ENCODE measurements at regions not wholly inside any gene's neighbourhood (a gene's known extent, or its start where the extent isn't known, plus 50 kb on each side); places are given as distances from the start of the nearest gene placed in this dataset.

GRCh38 chr2:43160778-43161177 is 65.6 kb downstream of the ZFP36L2 start:
- no peaks in the 10 kb centered on the region for H3K36me3 ChIP-seq
- no peaks in the 10 kb centered on the region for H3K27me3 ChIP-seq
- H3K9me3 ChIP-seq: no peaks in the 10 kb centered on the region
- H3K27ac ChIP-seq: peak overlapping the region; percentile 97
- no peak for TF ChIP-seq CTCF (IDR thresholded peaks at IDR 0.05)
- intact Hi-C loops (cut with DNase I): no loop called here
- H3K4me1 ChIP-seq: peaks cover 30% of the 10 kb centered on the region
- peak; percentile 81 for DNase-seq
- H3K4me3 ChIP-seq: no peak overlapping the region
- H3K9ac ChIP-seq (ENCODE audit: low read depth in 2 of 2, low read length in 2 of 2): peak overlapping the region; percentile 58 to 89

DNA sequence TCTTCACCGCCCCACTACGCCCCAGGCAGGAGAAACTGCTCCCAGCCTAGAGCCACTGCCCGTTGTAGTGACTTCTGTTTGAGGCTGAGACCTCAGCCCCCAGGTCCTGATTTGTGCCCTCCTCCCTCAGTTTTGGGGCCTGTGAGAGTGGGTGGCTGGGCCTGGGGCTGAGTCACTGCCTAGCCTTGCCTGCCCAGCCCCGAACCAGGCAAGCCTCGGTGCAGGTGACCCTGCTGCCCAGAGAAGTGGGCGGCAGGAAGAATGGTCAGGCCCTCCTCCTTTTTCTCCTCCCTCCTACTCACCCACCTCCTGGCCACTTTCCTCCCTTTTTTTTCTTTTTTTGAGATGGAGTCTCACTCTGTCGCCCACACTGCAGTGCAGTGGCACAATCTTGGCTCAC is 66.6 kb downstream of the ZFP36L2 start:
- Histone ChIP-seq H3K9me3 (no peaks in the 10 kb centered on the region), H3K27ac (peak overlapping the region; percentile 97), H3K36me3 (no peaks in the 10 kb centered on the region), H3K27me3 (no peaks in the 10 kb centered on the region), H3K9ac (ENCODE audit: low read depth in 2 of 2, low read length in 2 of 2) (peak overlapping the region; percentile 51 to 89), H3K4me1 (peaks cover 33% of the 10 kb centered on the region), H3K4me3 (no peak overlapping the region)
- TF ChIP-seq CTCF (IDR thresholded peaks at IDR 0.05): no peak
- DNase-seq: no peak
- intact Hi-C loops (cut with DNase I): no loop called here

DNA sequence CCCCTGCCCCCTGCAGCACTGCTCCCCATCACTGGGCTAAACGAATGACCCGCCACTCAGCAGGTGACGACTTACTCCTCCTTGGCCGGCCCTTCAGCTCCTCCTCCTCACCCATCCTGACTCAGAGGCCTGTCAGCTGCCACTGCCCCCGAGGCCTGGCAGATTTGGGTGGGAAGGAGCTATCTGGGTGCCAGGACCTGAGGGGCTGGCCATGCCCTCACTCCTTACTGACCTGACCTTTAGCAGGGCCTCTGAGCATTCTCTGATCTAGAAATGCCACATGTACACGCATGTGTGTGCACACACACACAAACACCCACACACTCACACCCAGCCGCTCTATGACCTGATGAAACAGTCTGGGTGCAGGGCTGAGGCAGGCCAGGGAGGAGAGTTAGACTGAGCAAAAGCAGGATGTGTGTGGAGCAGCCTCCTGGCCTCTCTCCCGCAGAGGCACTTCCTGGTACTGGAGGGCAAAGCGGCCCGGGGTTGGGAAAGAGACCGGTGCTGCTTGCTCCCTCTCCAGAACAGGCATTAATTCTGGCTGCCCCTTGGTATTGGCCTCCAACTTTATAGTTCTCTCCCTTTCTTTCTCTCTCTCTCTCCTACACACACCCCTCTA is 68.0 kb downstream of the ZFP36L2 start:
- Histone ChIP-seq H3K9ac (ENCODE audit: low read depth in 2 of 2, low read length in 2 of 2) (peak overlapping the region; percentile 12 to 89), H3K4me1 (peaks cover 33% of the 10 kb centered on the region), H3K4me3 (no peak overlapping the region), H3K36me3 (no peaks in the 10 kb centered on the region), H3K9me3 (no peaks in the 10 kb centered on the region), H3K27ac (peak overlapping the region; percentile 97), H3K27me3 (no peaks in the 10 kb centered on the region)
- intact Hi-C loops (cut with DNase I): no loop called here
- DNase-seq: peak; percentile 83
- no peak for TF ChIP-seq CTCF (IDR thresholded peaks at IDR 0.05)

DNA sequence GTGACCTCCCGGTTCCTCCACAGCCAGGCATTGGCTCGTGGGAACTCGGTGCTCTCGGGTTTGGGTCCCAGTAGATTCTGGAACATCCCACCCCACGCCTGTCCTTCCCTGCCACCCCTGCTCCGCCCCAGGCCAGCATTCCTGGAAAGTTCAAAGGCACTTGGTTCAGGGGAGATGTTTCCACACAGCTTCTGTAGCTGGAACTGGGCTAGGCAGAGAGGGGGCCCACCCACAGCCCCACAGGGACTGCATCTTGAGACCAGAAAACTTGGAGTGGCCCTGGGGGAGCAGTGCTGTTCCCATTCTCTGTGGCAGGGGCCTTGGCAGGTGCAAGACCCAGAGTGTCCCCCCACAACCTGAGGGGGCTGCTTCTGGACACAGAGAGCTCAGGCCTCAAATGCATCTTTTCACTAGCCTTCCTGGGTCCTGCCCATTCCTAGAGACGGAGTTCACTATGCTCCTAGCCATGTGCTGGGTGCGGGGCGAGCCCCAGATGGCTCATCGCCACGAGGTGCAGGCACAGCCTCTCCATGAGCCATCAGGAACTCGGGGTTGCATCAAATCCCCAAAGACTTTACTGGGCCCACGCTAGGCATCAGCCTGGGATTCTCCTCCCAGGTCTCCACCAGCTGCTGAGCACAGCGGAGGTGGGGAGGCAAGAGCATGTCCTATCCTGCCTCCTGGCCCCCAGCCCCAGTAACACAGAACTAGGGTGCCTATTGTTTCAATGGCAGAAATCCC is 68.7 kb downstream of the ZFP36L2 start:
- Histone ChIP-seq H3K36me3 (no peaks in the 10 kb centered on the region), H3K27ac (peak overlapping the region; percentile 97), H3K9ac (ENCODE audit: low read depth in 2 of 2, low read length in 2 of 2) (peak overlapping the region; percentile 40 to 89), H3K4me3 (no peak overlapping the region), H3K9me3 (no peaks in the 10 kb centered on the region), H3K27me3 (no peaks in the 10 kb centered on the region), H3K4me1 (peaks cover 33% of the 10 kb centered on the region)
- intact Hi-C loops (cut with DNase I): no loop called here
- no peak for TF ChIP-seq CTCF (IDR thresholded peaks at IDR 0.05)
- DNase-seq: no peak

- peaks cover 33% of the 10 kb centered on the region for H3K4me1 ChIP-seq
- H3K27ac ChIP-seq: no peak overlapping the region
- H3K27me3 ChIP-seq: no peaks in the 10 kb centered on the region
- H3K36me3 ChIP-seq: no peaks in the 10 kb centered on the region
- intact Hi-C loops (cut with DNase I): no loop called here
- H3K9me3 ChIP-seq: no peaks in the 10 kb centered on the region
- no peak for TF ChIP-seq CTCF (IDR thresholded peaks at IDR 0.05)
- H3K9ac ChIP-seq (ENCODE audit: low read depth in 2 of 2, low read length in 2 of 2): peak overlapping the region in 1 of 2 donors; percentile 21
- no peak overlapping the region for H3K4me3 ChIP-seq
- no peak for DNase-seq
Measured at GRCh38 chr2:43155851-43156411, 70.5 kb downstream of the ZFP36L2 start.
